ENCODE measurements at regions not wholly inside any gene's neighbourhood (a gene's known extent, or its start where the extent isn't known, plus 50 kb on each side); places are given as distances from the start of the nearest gene placed in this dataset.

DNA sequence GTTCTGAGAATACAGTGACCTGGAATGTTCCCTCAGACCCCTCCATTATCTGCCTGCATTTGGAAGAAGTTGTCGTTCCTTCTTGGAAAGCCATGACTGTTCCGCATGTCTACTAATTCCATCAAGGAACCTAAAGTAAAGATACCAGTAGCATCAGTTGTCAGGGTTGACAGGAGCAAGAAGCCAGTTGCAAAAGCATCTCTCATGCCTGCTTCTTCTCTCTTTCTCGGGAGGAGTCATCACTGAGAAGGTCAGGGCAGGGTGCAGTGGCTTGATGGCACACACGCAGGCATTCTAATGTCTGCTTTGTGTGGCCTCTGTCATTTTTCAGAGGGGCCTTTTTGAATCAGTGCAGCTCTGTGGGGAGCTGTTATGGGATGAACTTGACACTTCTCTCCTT is 276.6 kb upstream of the TPM1 start:
- no peak overlapping the region for H3K27ac ChIP-seq
- TF ChIP-seq ZFX (IDR thresholded peaks at IDR 0.05; ENCODE audit: borderline replicate concordance) = no peak
- TF ChIP-seq, protein P1, sequence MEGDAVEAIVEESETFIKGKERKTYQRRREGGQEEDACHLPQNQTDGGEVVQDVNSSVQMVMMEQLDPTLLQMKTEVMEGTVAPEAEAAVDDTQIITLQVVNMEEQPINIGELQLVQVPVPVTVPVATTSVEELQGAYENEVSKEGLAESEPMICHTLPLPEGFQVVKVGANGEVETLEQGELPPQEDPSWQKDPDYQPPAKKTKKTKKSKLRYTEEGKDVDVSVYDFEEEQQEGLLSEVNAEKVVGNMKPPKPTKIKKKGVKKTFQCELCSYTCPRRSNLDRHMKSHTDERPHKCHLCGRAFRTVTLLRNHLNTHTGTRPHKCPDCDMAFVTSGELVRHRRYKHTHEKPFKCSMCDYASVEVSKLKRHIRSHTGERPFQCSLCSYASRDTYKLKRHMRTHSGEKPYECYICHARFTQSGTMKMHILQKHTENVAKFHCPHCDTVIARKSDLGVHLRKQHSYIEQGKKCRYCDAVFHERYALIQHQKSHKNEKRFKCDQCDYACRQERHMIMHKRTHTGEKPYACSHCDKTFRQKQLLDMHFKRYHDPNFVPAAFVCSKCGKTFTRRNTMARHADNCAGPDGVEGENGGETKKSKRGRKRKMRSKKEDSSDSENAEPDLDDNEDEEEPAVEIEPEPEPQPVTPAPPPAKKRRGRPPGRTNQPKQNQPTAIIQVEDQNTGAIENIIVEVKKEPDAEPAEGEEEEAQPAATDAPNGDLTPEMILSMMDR (IDR thresholded peaks at IDR 0.05) = no peak

DNA sequence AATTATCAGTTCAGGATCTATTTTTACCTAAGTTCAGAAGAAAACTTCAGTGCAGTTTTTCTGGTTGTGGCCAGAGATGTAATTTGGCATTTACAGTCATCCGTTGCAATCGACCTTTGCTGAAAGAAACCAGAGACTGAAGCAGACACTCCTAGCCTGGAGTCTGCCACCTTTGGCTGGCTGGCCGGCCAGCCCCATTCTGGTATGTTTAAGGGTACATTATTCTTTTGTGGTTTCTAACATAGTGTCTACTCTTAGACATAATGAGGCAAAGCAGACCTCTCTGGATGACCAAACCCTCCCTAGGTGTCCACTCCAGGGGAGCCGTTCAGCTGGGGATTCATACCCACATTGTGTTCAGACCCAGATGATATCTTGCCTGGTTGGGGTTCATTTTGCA is 275.9 kb upstream of the TPM1 start:
- no peak for TF ChIP-seq ZFX (IDR thresholded peaks at IDR 0.05; ENCODE audit: borderline replicate concordance)
- TF ChIP-seq, protein P1 (IDR thresholded peaks at IDR 0.05) = no peak
- no peak overlapping the region for H3K27ac ChIP-seq

DNA sequence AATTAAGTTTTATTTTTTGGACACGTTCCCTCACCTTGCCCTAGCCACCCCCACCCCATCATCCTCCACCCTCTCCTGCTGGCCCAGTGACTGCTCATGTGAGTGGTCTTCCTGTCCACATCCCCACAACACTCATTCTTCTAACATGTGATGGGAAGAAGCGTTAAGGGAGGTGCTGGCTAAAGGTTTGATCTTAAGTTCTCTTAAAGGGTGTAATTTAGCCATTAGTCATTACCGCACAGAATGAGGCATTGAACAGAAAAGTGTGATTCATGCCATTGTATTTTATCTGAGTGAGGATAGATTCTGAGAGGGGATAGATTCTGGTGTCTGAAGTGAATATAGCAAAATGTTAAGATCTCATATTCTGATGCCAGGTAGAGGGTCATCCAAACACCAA is 272.9 kb upstream of the TPM1 start:
- no peak overlapping the region for H3K27ac ChIP-seq
- TF ChIP-seq, protein P1 (IDR thresholded peaks at IDR 0.05) = no peak
- no peak for TF ChIP-seq ZFX (IDR thresholded peaks at IDR 0.05; ENCODE audit: borderline replicate concordance)

DNA sequence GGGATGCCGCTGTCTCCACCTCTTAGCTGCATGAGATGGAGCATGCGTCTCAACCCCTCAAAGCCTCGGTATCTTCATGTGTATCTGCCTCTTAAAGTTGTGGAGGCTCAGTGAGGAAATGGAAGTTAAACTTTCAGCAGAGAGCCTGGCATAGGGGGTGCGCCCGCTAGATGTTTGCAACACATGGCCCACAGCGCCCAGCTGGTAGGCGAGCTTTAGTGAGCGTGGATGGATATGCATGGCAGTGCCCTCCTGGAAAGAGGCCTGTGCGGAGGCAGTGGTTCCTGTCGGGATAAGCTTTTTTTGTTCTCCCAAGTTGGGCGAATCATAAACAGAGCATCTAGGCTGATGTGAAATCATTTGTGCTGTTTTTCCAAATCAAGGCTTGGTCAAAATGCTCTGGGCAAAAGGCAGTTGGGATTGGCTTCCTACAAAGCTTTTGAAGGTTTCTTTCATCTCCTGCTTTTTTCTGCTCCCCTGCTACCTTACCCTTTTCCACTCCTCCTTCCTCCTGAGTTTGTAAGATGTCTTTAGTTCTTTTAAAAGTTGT is 272.4 kb upstream of the TPM1 start:
- TF ChIP-seq, protein P1 (IDR thresholded peaks at IDR 0.05) = no peak
- no peak for TF ChIP-seq ZFX (IDR thresholded peaks at IDR 0.05; ENCODE audit: borderline replicate concordance)
- H3K27ac ChIP-seq = no peak overlapping the region

DNA sequence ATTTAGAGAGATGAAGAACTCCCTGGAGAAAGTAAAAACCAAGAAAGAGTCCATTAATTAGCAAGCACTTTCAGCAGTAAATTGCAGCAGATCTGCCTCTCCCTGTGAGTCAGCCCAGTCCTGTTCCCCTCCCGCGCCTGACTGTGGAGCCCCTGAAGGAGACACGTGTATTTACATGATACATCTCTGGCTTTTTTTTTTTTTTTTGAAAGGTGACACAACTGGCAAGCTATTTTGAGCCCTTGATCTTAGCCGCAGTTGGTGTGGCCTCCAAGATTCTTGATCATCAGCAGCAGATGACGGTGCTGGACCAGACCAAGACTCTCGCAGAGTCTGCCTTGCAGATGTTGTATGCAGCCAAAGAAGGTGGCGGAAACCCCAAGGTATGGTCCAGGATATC is 271.8 kb upstream of the TPM1 start:
- TF ChIP-seq, protein P1 (IDR thresholded peaks at IDR 0.05) = no peak
- no peak for TF ChIP-seq ZFX (IDR thresholded peaks at IDR 0.05; ENCODE audit: borderline replicate concordance)
- no peak overlapping the region for H3K27ac ChIP-seq

DNA sequence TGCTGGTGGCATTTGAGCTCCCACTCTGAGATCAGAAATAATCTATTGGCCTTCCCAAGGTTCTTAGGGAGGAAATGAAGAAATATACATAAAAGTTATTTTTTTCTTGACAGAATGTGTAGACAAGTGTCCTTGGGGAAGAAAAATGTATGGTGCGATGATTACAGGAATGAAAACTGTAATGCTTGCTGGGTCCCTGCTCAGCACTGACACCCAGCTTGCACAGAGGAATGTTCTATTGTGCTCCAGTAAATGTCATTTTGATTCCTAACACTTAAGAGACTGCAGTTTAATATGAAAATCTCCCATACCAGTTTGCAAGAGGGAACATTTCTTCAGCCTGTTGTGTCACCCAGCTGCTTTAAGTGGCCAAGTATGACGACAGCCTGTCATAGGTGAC is 271.3 kb upstream of the TPM1 start:
- no peak overlapping the region for H3K27ac ChIP-seq
- TF ChIP-seq, protein P1 (IDR thresholded peaks at IDR 0.05) = no peak
- no peak for TF ChIP-seq ZFX (IDR thresholded peaks at IDR 0.05; ENCODE audit: borderline replicate concordance)

DNA sequence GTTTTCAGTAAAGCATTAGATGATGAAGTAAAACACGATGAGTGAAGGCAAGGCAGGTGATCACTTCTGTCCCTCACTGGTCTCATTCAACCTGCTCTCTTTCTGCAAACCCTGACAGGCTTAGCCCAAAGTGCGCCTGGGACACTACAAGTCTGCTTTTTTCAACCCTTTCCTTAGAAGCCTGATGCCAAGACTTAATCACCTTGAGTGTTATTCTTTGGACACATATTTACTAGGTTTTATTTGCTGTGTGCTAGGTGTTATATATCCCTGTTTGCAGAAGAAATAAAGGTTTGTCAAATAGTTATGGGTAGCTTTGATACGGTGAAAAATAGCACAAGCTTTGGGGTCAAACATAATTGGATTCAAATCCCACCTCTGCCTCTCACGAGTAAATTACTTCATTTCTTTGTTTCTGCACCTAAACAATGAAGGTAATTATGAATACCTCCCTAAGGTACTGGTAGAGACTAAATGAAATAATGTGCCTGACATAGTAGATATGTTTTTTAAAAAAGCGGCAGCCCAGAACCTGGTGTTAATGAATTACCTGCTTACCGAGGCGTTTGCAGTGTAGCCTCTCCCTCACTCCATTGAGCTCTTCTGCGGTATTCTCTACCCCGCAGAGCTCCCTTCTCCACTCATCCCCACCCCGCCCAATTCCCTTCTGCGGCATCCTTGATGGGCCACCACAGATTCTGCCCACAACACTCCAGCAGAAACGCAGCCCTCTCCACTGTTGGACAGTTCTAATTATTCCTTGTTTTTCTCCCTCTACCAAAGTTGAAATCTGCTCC is 269.0 kb upstream of the TPM1 start:
- no peak for TF ChIP-seq ZFX (IDR thresholded peaks at IDR 0.05; ENCODE audit: borderline replicate concordance)
- TF ChIP-seq, protein P1 (IDR thresholded peaks at IDR 0.05) = no peak

More for the DNA sequence above, 269.0 kb upstream of the TPM1 start:
- H3K27ac ChIP-seq = no peak overlapping the region

Data from 22Rv1 (cell line).